G401.6 (cell line): ENCODE measurements at regions not wholly inside any gene's neighbourhood (a gene's known extent, or its start where the extent isn't known, plus 50 kb on each side); places are given as distances from the start of the nearest gene placed in this dataset.

Experiments used
- FAIRE-seq: peaks from 2 replicates; lab custom pipeline; 2012; peaks lifted over from hg19 to GRCh38; lab: Jason Lieb, UNC

DNA sequence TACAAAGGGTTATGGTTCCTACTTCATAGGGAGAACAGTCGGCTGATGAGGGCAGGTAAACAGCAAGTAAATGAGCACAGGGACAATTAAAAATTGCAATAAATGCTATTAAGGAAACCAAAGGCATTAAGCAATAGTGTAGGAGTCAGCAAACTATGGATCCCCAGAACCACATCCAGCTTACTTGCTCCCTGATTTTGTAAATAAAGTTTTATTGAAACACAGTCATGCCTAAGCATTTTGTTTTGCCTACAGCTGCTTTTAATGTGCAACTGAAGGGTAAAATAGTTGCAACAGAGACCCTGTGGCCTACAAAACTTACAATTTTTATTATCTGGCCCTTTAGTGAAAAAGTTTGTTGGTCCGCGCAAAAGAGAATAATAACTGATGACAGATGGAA, 351.2 kb upstream of the NR2F2 start:
- no peak for FAIRE-seq

DNA sequence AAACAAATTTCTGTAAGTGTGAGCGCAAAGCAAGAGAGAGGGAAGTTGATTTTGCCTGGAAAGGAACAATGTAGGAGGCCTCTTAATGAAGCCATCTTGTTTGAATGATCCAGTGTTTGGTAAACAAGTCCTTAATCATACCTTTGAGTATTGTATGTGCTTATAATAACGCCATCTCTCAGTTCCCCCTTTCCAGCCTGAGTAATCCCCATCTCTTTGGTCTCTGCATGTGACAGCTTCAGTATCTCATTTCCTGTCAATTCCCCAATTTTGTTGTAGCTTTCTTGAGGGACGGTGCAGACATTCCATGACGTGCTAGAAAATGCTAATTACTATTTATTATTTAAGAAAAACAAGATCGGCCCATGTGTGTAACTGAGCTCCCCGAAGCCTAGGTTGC, 349.3 kb upstream of the NR2F2 start:
- no peak for FAIRE-seq

DNA sequence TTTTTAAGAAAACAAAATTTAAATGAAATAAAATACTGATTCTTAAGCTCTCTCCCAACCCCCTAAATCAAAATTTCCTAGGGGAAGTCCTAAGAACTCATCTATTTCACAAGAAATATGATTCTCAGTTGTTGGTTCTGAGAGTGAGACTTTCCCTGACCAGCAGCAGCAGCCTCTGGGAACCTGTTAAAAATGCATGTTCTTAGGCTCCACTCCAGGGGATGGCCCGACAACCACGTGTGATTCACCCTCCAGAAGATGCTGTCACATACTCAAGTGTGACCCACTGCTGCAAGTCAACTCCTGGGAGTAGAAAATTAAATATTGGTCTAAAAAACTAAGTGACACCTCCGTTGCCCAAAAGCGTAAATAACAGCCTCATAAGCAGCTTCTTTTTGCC, 343.2 kb upstream of the NR2F2 start:
- FAIRE-seq: no peak

DNA sequence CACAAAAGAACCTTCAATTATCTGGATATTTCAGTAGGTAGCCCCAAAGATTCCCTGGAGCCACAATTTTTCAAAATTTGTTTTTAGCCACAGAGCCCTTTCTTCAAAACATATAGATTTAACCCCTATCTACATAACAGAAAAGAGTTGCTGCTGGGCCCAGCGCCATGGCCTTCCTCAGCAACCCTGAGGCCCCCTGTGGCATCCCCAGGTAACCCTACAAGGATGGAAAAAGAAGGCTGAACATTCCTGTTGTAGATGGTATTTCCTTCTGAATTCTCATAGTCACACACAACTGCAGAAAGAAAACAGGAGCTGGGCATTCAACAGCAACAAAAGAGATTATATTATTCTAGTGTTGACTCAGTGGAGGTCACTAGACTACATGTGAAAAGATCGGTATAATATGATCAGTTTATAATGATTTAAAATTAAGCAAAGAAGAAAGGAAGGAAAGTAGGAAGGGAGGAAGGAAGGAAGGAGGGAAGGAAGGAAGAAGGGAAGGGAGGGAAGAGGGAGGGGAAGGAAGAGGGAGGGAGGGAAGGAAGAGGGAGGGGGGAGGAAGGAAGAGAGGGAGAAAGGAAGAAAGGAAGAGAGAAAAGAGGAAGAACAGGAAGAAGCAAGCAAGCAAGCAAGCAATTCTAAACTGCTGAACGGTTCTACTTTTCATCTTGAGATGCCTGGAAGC, 342.5 kb upstream of the NR2F2 start:
- FAIRE-seq: no peak

DNA sequence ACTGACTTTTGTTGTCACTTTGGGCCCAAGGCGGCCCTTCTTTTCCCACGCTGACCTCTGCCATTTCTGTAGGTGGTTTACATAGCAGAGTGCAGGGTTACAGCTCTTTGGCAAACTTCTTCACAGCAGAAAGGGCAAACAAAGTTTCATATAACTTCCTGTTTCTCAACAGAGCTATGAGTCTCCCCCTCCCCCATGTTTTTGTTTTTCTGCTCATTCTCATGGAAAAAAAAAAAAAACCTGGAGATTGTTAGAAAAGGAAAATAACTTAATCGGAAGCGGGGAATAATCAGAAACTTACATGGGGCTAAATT, 342.0 kb upstream of the NR2F2 start:
- FAIRE-seq: no peak

DNA sequence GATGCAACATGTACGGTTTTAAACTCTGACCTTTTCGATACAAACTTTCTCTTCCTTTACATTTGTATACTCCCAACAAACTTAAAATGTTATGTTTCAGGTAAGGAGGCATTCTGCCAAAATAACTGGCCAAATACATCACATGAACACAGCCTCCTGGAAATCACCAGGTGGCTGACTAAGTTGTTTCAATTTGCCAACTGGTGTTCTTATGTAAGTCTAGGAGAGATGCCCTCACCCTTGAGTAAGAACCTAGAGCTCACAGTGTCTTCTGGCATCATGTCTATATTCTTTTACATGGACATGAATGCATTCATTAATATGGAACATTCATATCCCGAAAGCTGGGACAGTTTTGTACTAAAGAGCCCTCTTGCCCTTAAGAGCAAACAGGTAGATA, 341.1 kb upstream of the NR2F2 start:
- FAIRE-seq: no peak

DNA sequence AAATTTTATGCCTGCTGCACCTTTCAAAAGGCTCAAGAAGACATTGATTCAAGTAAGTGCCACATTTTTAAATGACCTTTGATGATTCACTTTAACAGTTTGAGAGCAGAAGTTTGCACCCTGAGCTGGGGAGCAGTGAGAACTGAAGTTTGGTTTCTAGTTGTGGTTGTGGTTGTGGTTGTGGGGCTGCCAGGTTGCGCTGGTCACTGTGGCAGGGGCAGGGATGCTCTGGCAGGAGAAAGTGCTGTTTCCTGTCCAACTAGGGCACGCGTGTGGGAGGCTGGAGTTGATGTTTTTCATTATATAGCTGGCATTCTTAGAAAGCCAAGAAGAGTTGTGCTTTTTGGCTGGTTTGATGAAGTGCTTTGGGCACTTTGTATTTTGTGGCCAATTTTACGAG, 339.7 kb upstream of the NR2F2 start:
- no peak for FAIRE-seq

DNA sequence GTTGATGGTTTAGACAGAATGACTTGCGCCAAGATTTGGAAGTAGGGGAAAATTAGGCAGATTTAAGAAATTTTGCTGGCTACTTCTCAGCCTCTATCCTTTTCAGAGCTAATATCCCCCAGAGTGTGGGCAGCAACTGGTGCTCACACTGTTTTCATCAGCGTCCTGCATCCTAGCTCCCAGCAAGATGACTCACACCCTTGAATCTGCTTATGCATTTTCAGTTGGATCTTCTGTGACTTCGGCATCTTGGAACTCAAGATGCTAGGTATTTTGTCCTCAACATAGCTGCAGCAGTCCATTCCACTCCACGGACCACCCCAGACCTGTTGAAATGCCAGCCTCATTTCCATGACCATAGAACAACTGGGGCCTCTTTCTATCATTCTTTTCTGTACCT, 336.1 kb upstream of the NR2F2 start:
- FAIRE-seq: no peak

DNA sequence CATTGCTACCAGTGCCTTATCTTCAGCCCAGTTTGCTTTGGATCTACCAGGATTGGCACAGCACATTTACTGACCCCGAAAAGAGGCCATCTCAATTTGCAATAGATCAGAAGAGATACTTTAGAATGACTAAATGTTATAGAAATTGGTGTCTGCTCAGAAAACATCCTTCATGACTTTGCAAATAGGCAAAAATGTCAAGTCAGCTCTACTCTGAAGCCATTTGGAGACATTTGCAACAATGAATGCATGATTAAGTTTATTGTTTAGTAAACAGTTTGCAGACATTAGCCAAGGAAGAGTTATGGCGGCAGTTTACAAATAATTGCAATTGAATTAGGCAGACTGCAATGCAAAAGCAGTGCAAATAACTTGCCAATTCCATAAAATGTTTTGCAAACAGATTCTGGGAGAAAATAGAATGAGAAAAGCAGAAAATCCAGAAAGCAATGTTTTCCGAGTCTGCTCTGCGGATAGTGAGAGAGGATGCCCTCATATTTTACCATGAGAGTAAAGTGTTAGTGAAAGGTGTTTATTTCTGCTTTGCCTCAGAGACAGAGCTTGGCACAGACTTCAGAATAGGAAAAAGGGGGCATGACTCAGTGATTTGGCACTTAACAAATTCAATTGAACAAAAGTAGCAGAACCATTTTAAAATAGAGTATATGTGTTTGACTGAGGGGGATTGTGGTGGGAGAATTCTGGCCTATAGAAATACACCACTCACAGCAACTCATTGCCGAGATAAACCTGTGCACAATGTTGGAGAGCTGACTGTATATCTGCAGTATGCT, 334.9 kb upstream of the NR2F2 start:
- FAIRE-seq: no peak

DNA sequence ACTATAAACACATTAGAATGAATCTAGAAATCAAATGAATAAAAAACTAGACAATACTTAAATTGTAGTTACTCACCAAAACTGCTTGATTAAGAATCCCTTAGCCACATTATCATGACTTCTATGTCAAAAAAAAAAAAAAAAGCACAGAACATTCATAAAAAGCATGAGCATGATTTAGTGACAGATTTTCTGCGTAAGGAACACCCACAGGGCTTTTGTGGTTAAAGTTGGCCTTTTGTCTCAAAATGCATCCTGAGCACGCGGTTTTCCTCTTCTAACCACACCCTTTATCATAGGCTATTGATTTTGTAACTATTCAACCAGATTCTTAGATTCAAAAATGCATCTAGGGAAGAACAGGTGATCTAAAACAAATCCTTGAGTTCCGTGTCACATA, 334.0 kb upstream of the NR2F2 start:
- no peak for FAIRE-seq

DNA sequence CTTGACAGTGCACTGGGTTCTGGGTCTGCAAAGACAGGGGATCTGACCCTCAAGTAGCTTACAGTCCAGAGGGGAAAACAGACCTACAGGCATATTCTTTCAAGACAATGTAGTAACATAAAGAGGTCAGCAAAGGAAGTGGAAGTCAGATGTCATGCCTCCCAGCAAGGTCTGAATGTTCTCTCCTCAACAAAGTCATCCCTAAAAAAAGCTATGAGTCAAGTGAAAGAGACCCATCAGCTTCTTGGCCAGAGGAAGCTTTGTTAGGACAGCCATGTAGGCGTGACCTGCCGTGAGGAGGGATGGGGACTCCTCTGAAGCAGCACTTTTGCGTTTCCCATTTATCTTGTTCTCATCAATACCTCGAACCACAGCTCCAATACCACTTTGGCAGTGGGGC, 331.6 kb upstream of the NR2F2 start:
- FAIRE-seq: no peak

DNA sequence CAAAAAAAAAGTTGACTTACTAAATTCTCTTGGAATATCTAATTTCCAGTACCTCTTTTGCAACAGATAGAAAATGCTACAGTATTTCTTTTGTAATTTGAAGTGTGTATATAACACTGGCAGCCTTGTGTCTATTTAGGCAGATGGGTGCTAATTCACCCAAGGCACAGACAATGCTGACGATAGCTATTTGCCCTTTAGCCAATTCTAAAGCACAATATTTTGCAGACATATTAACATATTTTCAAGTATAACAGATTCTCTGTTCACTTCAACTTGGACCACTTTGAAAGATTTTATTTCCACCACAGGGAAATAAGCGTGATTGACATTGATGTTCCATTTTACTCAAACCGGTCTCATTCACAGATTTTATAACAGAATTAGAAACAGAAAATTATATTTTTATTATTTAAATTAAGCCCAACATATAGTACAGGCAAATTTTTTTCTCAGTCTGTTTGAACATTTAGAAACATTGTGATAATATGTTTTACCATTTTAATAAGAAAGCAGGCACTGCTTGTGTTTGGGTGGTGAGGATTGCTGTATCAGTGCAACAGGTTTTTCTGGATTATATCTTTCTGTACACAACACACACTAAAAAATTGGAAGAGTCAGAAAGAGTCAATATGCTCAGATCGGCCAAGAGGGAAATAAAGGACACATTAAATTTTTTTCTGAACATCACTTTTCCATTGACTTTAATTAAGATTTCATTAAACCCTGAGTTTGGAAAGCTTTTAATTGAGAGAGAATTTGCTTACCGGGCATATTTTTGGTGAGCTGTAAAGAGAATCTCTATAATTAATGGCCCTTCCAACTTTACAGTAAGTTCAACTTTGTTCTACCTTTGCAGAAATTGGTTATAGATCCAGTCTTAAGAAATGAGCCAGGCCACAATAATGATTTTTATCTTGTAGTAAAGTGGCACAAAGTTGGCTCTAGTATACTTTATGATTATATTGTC, 327.3 kb upstream of the NR2F2 start:
- no peak for FAIRE-seq

DNA sequence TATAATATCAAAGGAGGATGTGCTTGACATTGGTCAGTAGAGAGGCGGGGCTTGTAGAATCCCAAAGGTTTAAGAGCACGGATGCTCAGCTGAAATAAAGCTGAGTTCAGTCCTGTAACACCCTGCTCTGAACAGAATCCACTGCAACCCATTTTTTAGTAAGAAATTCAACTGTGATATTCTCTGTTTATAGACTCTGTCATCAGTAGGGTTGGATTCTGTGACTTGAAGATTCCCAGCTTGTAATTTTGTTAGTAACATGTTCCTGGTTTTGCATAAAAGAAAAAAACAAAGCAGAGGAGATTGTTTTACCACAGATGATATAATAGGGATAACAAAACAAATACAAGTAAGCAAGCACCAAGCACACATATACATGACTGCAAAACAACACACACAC, 324.6 kb upstream of the NR2F2 start:
- no peak for FAIRE-seq

DNA sequence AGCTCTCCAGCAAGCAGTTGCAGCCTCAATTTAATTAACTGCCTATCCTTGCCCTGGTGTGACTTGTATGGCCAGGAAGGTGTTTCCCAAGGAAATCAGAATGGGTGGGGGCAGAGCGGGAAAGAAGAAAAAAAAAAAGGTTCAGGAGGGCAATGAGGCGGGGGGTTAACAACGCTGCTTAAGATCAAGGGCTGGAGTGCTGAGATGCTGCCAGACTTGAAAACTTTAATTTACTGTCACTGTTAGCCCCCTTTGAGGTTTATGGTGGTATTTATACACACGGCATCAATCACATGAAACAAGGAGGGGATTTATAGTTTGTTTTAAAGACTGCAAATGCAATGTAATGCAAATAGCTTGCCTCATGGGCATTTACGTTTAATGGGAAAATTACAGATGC, 319.4 kb upstream of the NR2F2 start:
- FAIRE-seq: no peak

DNA sequence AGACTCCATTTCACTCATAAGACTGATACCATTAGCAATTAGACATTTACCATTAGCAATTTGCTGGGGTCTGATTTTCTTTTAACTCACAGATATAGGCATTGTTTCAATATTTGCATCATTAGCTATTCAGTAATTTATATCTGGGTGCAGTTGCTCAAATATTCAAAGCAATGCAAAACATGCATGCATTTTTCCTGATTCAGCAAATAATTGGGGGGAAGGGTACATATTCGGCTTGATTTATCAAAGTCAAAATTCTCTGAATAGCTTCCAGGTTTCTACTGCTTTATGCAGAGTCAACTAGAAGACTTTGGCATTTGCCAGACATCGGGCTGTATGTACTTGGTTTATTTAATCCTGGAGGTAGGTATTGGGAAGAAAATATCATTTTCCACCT, 315.6 kb upstream of the NR2F2 start:
- FAIRE-seq: no peak

DNA sequence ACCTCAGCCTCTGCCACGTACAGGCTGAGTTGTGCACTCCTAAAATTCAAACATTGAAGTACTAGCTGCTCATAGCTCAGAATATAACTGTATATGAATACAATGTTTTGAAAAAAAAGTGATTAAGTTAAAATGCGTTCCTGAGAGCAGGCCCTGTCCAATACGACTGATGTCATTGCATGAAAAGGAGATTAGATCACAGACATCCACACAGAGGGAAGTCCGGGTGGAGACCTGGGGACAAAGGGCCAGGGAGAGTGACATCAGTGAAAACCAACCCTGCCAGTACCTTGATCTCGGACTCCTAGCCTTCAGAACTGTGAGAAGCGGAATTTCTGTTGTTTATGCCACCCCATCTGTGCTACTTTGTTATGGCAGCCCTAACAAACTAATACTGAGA, 311.4 kb upstream of the NR2F2 start:
- no peak for FAIRE-seq

DNA sequence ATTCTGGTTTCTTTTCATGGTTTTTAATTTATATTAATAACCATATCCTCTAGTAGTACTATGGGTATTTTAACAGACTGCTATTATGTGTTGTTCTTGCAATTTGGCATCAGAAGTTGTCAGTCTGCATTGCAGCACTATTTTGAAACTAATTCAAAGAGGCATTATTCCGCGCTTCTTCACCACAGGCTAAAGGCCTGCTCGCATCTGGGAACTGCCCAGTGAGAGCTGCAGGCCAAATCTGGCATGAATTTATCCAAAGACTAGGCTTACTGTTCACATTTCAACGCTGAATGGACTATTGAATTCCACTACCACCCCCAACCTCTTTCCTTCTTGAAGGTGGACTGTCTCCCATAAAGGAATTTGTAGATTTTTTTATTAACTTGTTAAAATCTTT, 310.4 kb upstream of the NR2F2 start:
- FAIRE-seq: no peak

DNA sequence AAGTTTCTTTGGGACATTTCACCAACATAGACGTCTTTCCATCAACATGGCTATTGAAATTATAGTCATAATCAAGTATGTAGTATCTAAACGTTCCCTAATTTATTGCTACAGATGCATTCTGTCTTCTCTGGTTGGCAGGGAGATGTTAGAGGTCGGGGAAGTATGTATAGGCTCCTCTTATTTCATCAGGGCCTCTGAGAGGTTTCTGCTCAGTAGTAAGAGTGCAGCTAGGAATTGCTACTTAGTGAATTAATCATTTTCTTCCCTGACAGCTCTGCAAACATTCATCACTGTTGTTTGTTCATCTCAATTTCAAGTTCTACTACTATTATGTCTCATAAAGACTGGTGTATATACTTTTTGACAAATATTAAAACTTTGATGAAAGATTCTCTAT, 309.7 kb upstream of the NR2F2 start:
- FAIRE-seq: no peak

DNA sequence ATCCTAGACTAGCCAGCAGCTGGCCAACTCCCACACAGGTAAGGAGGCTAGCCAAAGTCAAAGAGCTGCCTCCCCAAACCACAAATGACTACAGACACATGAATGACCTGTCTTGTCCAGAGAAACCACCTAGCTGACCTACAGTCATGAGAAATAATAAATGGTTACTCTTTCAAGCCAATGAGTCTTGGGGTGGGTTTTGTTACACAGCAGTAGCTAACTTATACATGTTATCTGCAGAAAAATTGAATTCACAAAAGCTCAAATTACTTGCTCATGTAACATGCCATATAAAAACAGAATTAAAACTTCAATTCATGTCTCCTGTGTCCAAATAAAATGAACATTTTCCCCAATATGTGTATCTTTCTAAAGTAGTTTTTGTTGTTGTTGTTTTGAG, 307.4 kb upstream of the NR2F2 start:
- FAIRE-seq: no peak

DNA sequence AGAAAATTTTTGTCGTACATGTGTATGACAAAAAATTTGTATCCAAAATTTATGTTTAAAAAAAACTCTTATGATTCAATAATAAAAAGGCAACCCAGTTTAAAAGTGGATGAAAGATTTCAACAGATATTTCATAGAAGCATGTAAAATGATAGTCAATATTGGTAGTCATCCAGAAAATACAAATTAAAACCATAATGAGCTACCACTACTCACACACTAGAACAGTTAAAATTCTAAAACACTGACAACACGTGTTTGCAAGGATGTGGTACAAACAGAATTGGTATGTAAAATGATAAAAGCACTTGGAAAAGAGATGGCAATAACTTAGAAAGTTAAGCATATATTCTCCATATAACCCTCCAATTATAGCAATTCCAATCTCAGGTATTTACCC, 303.0 kb upstream of the NR2F2 start:
- FAIRE-seq: no peak

DNA sequence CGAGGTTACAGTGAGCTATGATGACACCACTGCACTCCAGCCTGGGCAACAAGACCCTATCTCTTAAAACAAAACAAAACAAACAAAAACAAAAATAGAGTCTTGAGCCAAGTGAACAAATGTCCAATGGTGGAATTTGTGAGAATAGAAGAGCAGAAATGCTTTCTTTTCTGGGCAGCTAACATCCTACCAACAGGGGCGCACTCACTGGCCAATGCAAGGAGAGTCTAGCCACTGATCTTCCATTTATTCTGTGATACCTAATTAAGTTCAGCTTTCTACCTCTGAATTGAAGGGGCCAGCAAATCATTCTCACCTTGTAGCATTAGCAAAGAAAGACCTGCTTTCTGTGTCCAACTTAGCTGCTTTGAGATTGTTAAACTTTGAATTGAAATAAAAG, 301.9 kb upstream of the NR2F2 start:
- no peak for FAIRE-seq

DNA sequence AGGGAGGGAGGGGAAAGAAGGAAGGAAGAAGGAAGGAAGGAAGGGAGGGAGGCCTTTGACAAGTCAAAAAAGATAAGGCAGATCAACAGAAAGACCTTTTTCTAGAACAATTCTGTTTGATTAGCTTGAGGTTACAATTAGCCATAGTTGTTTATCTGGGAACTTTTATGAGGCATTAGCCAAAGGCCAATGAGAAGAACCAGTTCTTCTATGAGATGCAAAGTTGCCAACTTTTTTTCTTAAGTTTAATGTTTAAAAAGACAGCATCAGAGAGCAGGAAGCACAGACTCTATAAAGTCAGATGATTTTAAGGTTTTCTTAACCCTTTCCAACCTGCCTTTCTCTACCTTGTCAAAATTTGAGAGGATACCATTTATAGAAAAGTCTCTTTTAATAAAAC, 301.3 kb upstream of the NR2F2 start:
- no peak for FAIRE-seq

DNA sequence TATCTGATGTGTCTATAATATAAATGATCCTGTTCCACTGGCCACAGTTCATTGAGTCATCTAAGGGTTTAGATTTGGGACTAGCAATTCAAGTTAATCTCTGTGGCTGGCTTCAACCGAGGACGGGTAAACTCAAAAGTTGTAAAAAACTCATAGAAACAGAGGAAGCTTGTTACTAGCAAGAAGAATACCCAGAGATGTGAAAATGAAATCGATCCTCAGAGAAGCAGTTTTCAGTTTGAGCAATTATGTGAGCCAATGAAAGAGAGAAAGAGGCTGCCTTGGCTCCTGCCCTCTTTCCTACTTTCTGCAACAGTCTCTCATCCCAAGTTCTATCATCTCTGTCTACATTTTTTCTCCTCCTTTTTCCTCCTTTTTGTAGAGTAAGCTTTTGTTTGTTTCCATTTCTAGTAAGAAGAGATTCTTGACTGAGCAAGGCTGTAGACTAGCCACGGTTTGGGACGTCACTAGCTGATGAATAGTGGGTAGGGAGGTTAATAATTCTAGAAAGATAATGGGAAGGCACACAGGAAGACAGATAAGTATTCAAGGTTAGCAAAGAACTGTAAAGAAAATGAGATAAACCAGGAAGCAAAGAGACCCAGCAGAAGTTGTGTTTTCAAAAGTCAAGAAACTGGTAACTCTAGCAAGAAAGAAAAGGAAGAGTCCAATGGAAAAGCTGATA, 298.9 kb upstream of the NR2F2 start:
- FAIRE-seq: no peak
